ENCODE measurements at regions not wholly inside any gene's neighbourhood (a gene's known extent, or its start where the extent isn't known, plus 50 kb on each side); places are given as distances from the start of the nearest gene placed in this dataset.

- DNase-seq (ENCODE audit: low read depth, low spot score): no peak
Measured at GRCh38 chr15:39270934-39271333, 309.9 kb upstream of the THBS1 start.

DNA sequence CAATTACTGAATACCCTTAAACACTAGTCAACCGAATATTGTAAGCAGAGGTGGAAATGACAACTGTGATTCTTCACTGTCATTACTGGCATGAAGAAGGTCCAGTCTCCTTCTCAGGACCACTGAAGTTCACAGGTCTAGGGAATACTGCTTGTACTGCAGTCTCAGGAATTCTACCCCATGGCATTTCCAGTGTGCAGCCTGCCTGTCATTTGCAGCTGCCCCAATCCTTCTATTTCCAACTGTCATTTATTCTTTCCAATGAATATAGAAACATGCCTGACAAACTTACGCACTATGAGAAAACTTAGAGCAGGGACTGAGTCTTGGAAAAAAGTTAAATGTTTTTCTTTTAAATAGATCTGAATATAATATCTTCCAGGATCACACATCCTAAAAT lies 308.0 kb upstream of the THBS1 start:
- no peak for DNase-seq (ENCODE audit: low read depth, low spot score)

GRCh38 chr15:39273717-39274411 lies 307.0 kb upstream of the THBS1 start:
- no peak for DNase-seq (ENCODE audit: low read depth, low spot score)

DNA sequence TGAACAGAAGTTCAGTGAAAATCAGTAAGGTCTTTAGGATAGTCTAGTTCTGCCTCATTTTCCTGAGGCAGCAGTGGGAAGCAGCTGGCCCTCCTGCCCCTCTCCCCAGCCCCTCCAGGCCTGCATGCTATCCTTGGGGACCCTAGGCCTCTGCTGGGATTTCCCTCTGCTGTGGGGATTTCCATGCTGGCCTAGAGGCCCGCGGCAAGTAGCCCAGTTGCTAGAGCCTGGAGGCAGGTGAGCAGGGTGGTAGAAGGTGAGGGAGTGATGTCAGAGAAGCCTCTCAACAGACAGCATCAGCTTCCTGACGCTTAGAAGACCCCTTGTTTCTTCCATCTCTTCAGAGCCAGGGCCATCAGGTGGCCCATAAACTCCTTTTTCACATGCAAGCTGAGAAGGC lies 305.8 kb upstream of the THBS1 start:
- no peak for DNase-seq (ENCODE audit: low read depth, low spot score)

DNA sequence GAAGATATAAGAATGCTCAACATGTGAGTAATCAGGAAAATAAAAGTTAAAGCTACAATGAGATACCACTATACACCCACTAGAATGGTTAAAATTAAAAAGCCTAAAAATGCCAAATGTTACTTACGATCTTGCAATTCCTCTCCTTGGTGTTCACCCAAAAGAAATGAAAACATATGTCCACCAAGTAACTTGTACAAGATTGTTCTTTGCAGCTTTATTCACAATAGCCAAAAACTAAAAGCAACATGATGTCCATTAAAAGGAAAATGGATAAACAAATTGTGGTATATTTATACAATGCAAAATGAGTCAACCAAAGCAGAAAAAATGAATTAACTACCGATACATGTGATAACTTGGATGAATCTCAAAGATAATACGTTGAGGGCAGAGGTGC lies 301.6 kb upstream of the THBS1 start:
- no peak for DNase-seq (ENCODE audit: low read depth, low spot score)

- no peak for DNase-seq (ENCODE audit: low read depth, low spot score)
Measured at GRCh38 chr15:39281094-39281493, 299.8 kb upstream of the THBS1 start.

DNA sequence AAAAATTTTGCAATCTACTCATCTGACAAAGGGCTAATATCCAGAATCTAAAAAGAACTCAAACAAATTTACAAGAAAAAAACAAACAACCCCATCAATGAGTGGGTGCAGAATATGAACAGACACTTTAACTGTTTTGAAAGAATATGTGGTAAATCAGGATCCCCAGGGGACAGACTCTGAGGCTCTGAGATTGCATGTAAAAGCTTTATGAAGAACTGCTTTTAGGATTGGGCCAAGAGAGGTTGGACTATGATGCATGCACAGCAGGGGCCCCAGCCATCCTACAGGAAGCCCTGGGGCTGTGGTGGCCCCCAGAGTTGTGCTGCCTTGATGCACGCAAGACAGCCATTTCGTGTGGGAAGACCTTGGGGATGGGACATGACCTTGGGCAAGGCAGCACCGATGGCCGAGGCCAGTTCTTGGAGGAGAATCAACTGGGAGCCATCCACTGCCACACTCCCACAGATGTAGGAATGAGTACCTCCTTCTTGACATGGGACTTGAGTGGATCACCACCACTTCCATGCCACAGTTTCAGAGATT lies 298.1 kb upstream of the THBS1 start:
- DNase-seq (ENCODE audit: low read depth, low spot score): no peak

DNA sequence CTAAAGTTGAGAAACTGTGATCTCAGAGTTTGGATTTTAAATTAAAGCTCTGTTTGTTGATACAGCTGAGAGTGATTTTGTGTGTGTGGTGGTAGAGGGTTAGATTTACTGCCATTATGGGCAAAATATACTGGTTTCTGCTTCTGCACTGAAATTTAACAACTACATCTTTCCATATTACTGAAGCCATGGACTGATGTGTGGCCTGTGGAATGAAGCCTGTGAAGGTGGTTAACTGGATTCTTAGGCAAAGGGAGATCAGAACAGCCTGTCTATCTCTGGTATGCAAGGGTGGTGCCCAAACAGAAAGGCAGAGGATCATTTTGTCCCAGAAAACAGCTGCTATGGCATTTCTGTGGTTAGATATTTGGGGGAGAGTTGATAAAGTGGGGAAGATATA lies 297.3 kb upstream of the THBS1 start:
- no peak for DNase-seq (ENCODE audit: low read depth, low spot score)

- DNase-seq (ENCODE audit: low read depth, low spot score): no peak
Measured at GRCh38 chr15:39285071-39285470, 295.8 kb upstream of the THBS1 start.

GRCh38 chr15:39285663-39286062 lies 295.2 kb upstream of the THBS1 start:
- DNase-seq (ENCODE audit: low read depth, low spot score): no peak

DNA sequence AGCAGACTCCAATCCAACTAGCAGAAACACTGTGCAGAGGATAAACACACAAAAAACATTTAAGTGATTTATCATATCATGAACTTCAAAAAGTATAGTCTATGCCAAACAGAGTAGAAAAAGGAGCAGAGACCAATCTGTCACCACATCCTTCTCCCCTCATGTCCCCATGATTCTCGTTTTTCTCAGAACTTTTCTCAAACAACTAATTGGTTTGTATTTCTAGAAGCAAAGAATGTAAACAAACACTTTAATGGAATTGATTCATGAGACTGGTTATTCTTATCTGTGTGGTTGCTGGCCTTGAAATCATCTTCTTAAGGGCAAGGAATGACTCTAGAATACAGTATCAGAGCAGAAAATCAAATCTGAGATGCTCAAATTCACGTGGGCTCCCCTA lies 294.2 kb upstream of the THBS1 start:
- DNase-seq (ENCODE audit: low read depth, low spot score): no peak

DNA sequence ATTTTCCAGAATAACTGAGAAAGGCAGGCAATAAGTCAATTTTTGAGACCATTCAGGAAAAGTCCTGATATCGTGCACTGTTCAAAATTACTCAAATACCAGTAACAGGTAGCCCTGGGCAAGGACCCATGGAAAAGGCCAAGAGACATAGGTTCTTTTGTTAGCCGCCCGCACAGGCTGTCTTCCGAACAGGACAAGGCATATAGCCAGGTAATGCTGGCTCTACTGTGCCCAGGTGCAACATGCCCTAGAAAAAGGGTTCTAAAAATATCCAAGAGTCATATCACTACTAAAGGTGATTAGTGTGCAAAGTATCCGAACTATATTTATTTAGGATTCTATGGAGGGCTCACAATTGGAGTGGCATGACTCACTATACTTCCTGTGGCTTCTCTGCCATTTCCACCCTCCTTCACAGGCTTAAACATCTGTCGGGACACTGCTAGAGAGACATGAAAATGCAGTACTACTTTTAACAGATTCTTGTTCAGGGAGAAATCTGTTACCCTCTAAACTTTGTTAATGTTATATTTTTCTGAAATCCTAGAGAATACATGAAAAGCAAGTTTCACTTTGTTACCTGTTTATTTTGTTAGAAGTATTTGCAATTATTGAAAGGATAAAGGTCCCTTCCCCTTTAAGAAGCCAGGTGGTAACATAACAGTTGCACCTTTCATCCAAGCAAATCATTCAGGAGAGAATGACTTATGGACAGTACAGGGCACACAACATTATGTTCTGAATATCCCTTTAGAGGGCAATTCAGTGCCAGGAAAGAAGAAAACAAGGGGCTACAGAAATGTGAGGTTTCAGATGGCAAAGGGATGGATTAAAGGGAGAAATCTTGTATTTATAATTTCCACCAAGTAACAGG lies 293.3 kb upstream of the THBS1 start:
- DNase-seq (ENCODE audit: low read depth, low spot score): no peak

DNA sequence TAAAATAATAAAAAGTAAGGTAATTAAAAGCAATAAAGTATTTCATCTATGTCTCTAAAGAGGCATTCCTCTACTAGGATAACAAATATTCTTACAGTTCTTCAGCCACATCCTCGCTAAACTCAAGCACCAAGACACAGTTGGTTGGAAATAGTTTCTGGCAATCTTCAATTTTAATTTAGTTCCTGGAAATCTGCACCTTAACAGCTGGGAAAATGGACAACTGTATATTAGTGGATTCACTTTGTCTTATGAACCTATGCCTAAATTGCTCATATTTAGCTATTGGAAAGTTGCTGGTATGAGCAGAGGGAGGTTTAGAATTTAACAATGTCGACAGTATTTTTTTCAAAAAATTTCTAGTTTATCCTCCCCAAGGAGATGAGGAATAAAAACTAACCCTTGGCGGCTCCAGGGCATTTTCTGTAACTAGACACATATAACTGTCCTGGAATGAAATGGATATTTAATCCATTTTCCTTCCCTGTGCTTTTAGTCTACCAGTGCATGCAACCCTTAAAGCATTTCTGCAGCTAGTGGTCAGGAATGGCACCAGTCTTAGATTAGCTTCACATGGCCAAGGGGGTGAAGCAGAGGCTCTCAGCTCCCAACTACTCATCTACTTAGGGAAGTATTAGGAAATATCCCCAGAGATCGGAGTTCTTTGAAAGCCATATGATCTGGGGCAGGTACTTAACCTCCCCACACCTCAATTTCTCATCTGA lies 290.0 kb upstream of the THBS1 start:
- DNase-seq (ENCODE audit: low read depth, low spot score): no peak

DNA sequence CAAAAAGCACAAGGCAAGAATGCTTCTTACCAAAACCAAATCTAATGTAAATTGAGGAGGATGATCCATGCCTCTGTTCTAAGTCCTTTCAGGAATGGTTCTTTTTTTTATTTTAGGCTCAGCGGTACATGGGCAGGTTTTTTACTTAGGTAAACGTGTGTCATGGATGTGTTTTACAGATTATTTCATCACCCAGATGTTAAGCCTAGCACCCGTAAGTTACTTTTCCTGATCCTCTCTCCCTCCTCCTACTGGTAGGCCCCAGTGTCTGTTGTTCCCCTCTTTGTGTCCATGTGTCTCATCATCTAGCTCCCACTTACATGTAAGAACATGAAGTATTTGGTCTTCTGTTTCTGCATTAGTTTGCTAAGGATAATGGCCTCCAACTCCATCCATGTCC lies 289.2 kb upstream of the THBS1 start:
- DNase-seq (ENCODE audit: low read depth, low spot score): no peak

- no peak for DNase-seq (ENCODE audit: low read depth, low spot score)
Measured at GRCh38 chr15:39296955-39297354, 283.9 kb upstream of the THBS1 start.

DNA sequence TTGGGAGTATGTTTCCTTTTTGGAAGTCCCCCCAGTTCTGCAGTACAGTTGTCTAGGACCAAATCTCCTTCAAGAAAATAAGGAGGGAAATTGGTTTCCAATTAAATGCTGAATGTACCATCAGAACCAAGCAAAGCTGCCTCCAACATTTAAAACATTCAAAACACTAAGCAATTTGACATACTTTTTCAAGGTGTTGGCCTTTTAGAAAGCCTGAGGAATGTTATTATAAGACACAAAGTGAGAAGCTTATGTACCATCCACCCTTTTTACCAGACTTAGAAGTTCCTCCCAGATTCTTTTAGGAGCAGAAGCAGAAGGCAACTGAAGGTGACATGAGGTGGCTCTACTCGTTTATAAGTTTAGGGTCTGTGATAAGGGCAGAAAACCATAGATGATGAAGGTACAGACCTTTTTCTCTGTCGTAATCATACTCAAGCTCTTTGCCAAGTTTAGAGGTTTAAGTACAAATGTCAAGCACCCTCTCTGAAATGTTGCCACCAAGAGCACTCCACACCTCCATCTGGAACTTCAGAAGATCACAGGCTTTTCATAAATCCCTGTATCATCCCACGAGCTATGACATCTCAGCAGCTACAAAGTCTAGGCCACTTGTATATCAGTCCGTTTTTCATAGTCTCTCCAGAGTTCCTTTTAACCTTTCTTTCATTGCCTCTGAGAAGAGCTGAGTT lies 282.5 kb upstream of the THBS1 start:
- DNase-seq (ENCODE audit: low read depth, low spot score): no peak

- DNase-seq (ENCODE audit: low read depth, low spot score): no peak
Measured at GRCh38 chr15:39299486-39300267, 281.2 kb upstream of the THBS1 start.

DNA sequence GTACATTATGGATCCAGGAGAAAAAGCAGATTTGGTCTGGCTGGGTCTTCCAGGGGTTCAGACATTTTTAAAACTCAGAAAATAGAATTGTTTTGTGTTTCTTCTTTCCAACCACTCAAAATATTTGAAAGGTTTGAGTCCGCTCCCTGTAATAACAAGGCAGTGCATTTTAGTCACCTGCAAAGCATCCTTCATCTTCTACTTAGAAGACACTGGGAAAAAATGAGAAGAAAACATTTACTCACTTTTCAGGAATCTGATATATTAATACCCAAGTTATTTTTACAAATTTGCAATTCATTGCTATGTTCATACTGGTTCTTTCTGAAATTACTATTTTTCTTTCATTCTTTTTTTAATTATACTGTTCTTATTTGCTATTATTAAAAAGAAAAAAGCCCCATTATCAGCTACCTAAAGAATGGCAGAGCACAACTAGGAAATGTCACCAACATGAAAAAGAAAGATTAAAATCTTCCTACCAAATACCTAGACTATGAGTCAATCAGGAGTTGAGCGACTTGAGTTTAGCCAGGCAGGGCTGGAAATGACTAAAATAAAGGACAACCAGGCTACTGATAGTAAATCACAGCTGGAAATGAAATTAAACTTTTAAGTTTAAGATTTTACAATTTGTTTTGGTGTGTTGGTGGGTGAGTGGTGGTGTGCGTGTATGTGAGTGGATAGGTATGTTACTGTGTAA lies 280.3 kb upstream of the THBS1 start:
- DNase-seq (ENCODE audit: low read depth, low spot score): no peak

DNA sequence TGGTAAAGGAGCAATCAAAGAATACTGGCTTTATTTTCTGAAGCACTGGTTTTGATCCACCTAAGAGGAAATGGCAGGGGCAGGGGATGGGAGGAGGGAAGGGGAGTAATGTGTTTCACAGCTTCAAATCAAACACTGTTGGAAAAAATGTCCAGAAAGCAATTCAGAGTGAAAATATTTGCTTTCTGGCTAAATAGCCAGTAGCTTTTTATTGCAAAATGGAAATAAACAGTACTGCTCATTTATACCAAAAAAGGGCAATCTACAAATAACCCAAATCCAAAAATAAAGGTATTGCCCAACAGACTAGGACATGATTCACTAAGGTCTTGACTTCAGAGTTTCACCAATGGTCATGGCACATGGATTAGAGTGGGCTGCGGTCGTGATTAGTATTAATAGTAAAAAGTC lies 279.3 kb upstream of the THBS1 start:
- no peak for DNase-seq (ENCODE audit: low read depth, low spot score)

DNA sequence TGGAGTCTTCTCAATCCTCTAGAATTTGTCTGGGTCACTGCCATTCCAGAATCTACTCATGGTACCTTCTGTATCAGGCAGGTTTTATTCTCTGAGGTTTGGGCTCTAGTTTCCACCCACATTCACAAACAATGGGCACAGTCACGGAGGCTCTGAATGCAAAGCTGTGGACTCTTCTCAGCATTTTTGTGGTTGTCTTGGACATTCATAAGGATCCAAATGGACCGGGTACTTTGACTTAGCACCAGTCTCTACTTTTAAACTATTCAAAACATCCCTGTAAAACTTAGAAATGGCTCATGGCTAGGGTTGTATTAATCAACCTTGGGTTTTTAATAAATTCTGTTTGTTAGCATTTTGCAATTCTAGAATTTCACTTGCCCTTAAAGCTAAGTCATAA lies 277.9 kb upstream of the THBS1 start:
- no peak for DNase-seq (ENCODE audit: low read depth, low spot score)

All from iPS DF 19.7 (cell line).